ENCODE measurements at regions not wholly inside any gene's neighbourhood (a gene's known extent, or its start where the extent isn't known, plus 50 kb on each side); places are given as distances from the start of the nearest gene placed in this dataset.

- TF ChIP-seq POLR2A (IDR thresholded peaks at IDR 0.05): no peak
- TF ChIP-seq CTCF (IDR thresholded peaks at IDR 0.05): no peak
- no peak for TF ChIP-seq POLR2AphosphoS5 (IDR thresholded peaks at IDR 0.05)
Measured at GRCh38 chr6:135105710-135106109, 51.1 kb upstream of the HBS1L start.

Measured in transverse colon (tissue), 4 donors.